ENCODE measurements at regions not wholly inside any gene's neighbourhood (a gene's known extent, or its start where the extent isn't known, plus 50 kb on each side); places are given as distances from the start of the nearest gene placed in this dataset.

DNA sequence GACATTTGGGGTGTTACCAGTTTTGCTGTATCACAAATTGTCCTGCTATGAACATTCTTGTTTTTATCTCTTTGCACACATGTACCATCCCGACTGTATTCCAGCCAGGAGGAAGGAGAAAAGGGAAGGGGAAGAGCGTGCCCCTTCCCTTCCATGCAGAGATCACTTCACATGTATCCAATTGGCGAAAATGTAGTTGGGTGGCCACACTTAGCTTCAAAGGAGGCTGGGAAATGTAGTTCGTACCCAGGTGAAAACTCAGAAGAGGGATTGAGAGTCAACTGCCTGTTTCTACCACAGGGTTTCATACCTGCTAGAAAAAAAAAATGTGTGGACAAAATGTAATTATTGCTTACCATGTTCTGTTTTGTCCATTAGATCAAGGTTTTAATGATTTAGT is 189.1 kb upstream of the PELI2 start:
- TF ChIP-seq, protein P1, sequence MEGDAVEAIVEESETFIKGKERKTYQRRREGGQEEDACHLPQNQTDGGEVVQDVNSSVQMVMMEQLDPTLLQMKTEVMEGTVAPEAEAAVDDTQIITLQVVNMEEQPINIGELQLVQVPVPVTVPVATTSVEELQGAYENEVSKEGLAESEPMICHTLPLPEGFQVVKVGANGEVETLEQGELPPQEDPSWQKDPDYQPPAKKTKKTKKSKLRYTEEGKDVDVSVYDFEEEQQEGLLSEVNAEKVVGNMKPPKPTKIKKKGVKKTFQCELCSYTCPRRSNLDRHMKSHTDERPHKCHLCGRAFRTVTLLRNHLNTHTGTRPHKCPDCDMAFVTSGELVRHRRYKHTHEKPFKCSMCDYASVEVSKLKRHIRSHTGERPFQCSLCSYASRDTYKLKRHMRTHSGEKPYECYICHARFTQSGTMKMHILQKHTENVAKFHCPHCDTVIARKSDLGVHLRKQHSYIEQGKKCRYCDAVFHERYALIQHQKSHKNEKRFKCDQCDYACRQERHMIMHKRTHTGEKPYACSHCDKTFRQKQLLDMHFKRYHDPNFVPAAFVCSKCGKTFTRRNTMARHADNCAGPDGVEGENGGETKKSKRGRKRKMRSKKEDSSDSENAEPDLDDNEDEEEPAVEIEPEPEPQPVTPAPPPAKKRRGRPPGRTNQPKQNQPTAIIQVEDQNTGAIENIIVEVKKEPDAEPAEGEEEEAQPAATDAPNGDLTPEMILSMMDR (conservative IDR thresholded peaks at IDR 0.05; ENCODE audit: control insufficient read depth, insufficient read depth, low read depth, low read length), result no peak
- H3K4me3 ChIP-seq (ENCODE audit: control insufficient read depth, low read depth, low read length), result no peak overlapping the region
- no peak for DNase-seq (ENCODE audit: low read depth)

DNA sequence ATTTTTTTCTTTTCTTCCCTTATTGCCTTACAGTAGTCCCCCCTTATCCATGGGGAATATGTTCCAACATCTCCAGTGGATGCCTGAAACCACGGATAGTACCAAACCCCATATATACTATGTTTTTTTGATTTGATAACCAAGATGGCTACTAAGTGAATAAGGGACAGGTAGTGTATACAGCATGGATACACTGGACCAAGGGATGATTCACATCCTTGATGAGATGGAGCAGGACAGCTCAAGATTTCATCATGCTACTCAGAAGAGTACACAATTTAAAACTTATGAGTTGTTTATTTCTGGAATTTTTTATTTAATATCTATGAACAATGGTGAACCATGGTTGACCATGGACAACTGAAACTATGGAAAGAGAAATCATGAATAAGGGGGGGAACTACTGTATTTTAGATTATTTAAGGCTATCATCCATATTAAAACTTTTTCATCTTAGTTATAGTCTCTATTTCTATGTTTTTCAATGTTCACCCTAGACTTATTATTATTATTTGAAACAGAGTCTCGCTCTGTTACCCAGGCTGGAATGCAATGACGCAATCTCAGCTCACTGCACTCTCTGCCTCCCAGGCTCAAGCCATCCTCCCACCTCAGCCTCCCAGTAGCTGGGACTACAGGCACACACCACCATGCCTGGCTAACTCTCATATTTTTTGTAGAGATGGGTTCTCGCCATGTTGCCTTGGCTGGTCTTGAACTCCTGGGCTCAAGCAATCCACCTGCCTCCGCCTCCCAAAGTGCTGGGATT is 188.0 kb upstream of the PELI2 start:
- H3K4me3 ChIP-seq (ENCODE audit: control insufficient read depth, low read depth, low read length), result no peak overlapping the region
- DNase-seq (ENCODE audit: low read depth), result no peak
- TF ChIP-seq, protein P1 (conservative IDR thresholded peaks at IDR 0.05; ENCODE audit: control insufficient read depth, insufficient read depth, low read depth, low read length), result no peak

DNA sequence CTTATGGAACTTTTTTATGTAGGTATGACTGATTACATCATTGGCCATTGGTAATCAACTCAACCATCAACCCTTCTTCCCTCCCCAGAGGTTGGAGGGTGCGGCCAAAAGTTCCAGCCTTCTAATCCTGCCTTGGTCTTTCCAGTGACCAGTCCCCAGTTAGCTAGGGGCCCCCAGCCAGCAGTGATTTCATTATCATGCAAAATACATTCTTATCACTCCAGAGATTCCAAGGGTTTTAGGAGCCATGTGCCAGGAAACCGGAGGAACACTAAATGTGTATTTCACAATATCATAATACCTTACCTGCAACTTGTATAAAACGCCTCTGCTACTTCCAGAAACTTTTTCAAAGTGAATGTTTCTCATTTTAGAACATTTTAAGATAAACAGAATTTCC is 181.5 kb upstream of the PELI2 start:
- no peak for DNase-seq (ENCODE audit: low read depth)
- TF ChIP-seq, protein P1 (conservative IDR thresholded peaks at IDR 0.05; ENCODE audit: control insufficient read depth, insufficient read depth, low read depth, low read length), result no peak
- no peak overlapping the region for H3K4me3 ChIP-seq (ENCODE audit: control insufficient read depth, low read depth, low read length)

DNA sequence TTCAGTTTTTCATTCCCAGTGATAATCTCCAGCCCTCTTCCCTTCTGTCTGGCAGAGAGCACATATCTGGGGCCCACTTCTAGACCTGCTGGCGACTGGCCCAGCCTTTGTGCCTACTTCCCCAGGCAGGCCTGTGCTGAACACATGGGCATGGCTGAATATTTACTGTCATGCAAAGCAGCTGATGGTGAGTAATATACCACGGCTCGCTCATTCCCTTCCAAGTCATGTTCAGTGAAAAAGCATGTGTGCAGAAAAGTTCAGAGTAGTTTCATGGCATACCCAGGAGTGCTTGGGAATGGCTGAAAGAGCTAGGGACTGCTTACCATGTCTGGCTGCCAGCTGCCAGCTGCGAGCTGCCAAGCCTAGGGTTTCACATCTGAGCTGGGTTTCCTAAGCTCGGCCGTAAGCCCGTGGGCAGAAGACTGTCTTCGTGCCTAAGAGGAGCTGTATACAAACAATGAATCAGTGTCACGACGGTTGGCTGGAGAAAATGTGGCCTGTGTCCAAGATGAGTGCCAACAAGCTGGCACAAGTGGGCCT is 179.9 kb upstream of the PELI2 start:
- H3K4me3 ChIP-seq (ENCODE audit: control insufficient read depth, low read depth, low read length), result no peak overlapping the region
- DNase-seq (ENCODE audit: low read depth), result peak; percentile 27
- TF ChIP-seq, protein P1 (conservative IDR thresholded peaks at IDR 0.05; ENCODE audit: control insufficient read depth, insufficient read depth, low read depth, low read length), result no peak

DNA sequence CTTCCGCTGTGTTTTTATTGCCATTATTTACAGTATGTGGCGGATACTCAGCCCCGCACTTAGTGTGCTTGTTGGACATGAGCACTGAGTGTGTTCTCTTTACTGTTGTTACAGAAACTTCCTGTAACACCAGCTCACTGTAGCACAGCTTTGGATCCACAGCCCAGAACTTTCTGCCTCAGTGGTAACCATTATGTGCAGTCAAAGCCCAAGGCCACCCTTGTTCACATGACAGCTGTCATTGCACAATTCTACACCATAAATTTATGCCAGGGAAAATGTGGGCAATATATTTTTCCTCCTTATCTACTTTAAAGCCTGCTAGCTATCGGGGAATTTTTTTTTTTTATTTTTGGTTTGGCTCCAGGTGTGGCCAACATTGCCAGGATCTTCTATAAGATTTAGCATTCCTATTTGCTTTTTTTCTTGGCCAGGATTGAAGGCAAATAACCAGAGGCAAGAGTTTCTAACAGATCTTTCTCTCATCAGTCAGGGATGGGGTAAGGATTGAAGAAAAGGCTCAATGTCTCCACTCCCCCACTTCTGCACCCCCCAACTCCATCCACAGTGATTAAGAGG is 176.0 kb upstream of the PELI2 start:
- no peak overlapping the region for H3K4me3 ChIP-seq (ENCODE audit: control insufficient read depth, low read depth, low read length)
- TF ChIP-seq, protein P1 (conservative IDR thresholded peaks at IDR 0.05; ENCODE audit: control insufficient read depth, insufficient read depth, low read depth, low read length), result no peak
- no peak for DNase-seq (ENCODE audit: low read depth)

DNA sequence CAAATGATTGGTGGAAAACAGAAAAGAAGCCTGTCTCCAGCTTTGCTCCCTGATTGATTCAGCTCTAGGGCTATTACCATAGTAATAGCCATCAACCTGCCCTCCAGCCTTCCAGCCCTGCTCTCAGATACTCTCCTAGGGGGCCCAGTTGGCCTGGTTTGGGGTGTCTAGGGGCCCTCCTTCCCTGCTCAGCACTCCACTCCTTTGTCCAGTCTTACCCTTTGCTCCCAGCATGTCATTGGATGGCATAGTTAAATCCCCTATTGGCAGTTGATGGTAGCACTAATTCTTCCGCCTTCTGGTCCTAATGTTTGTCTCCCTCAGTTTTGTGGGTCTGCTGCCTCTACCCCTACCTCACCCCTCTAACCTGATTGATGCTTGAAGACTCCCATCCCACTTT is 175.4 kb upstream of the PELI2 start:
- no peak overlapping the region for H3K4me3 ChIP-seq (ENCODE audit: control insufficient read depth, low read depth, low read length)
- DNase-seq (ENCODE audit: low read depth), result no peak
- TF ChIP-seq, protein P1 (conservative IDR thresholded peaks at IDR 0.05; ENCODE audit: control insufficient read depth, insufficient read depth, low read depth, low read length), result no peak

All from fibroblast of mammary gland (primary cell).